HG03558 (cell line): ENCODE measurements at regions not wholly inside any gene's neighbourhood (a gene's known extent, or its start where the extent isn't known, plus 50 kb on each side); places are given as distances from the start of the nearest gene placed in this dataset.
"Not testable (repeated sequence)": the region's sequence is repeated elsewhere in the genome, so short reads cannot be mapped to it uniquely, and the experiment has no call there.

Experiments used
- ATAC-seq: cut with Tn5 transposase; IDR thresholded peaks from one replicate; pipeline ENCODE4 v1.9.1; 2021; ENCODE audit warnings: moderate number of reproducible peaks; ENCODE audit not compliant: unreplicated experiment; ENCODE audit errors: extremely low read depth

DNA sequence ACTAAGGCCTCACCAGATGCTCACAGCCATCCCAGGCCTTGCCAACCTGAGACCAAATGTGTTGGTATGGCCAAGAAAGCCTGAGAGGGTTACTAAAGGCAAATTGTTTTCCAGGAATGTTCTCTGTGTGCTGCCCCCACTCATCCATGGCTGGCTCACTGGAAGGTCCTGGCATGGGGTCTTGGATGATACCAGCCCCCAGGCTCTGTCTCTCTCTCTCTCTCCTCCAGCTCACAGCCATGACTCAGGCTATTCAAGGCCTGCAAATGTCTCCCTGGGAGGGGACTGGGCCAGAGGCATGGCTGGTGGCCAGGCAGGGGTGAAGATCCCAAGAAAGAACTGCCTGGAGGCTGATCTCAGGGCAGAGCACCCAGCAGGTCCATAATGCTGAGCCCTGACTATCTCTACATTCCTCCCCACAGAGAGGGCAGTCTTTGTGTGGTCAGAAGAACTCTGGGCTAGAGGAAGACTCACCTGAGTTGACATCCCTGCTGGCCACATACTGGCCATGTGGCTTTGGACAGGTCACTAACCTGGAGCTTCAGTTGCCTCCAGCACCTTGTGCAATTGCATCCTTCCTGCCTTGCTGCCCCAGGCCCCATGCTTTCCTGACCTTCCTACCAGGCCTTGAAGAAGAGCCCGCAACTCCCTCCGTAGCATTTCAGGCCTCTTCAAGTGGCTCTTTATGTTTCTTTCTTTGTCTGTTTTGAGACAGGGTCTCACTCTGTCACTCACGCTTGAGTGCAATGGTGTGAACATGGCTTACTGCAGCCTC lies 150.4 kb downstream of the ZFP36L2 start:
- no peak for ATAC-seq

DNA sequence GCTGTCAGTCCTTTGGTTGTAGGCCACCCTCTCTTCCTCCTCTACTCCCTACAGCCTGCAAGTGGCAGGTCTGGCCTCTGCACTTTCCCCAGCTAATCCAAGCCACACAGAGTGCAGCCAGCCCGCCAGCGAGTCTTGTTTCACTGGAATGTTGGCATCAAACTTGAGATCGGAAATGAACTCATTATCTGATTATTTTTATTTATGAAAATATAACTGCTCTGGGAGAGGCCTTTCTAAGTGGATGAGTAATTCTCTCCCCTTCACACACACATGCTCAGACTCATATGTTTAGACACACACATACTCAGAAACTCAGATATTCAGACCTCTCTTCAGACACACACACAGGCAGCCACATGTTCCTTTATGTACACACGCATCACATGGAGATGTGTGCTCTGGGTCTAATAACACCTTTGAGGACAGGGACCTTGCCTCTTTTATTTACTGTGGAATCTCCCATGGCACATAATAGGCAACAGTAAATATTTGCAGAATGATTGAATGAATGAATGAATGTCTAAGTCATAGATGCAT lies 151.3 kb downstream of the ZFP36L2 start:
- ATAC-seq, result no peak

DNA sequence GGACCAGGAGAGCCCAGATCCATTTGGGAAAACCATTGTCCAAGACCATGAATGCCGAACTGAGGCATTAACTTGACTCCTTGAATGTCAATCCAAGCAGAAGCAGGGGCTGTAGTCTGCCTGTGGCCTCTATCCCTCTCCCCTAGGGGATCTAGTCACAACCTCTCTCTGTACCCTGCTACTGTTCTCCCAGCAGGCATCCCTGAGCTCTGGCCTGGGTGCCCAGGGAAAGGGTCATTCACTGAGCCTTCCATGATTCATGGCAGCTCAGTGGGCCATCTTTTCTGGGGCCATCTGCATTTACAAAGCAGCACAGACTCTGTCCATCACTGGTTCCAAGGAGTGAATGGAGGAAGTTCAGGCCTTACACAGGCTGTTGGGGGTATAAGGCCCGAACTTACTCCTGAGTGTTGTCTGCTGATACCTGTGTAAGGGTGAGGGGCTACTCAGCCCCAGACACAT lies 151.8 kb downstream of the ZFP36L2 start:
- no peak for ATAC-seq

DNA sequence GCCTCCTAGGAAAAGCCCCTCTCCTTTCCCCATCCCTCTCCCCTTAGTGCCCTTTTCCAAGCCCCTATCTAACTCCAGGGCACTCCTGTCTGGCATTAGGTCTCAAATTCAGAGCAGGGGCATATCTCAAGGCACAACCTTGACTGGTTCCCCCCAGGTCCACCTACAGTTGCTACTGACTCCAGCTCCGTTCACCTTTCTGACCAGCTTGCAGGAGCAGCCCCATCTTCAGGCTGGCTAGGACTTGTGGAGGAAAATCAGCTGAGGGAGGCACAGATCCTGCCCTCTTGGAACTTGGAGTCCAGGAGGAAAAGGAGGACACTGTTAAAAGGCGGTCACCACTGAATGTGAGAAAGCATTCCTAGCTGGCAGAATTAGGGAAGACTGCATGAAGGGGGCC lies 152.4 kb downstream of the ZFP36L2 start:
- ATAC-seq, result no peak

DNA sequence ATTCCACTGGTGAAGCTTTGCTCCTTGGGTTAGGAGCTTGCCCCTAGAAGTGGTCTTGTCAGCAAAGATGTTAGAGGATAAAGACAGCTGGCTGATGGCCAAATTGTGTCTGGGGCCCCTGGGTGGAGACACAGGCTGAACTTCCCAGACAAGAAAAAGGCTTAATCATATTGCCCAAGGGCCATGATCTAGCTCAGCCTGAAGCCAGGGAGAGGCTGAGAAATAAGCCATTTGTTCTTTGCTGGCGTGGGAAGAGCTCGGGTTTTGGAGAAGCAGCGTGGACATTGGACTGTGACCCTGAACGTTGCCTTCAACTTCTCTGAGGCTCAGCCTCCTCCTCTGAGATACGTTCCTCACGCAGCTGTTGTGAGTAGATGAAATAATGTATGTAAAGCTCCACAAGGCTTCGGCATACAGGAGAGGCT lies 153.0 kb downstream of the ZFP36L2 start:
- no peak for ATAC-seq

DNA sequence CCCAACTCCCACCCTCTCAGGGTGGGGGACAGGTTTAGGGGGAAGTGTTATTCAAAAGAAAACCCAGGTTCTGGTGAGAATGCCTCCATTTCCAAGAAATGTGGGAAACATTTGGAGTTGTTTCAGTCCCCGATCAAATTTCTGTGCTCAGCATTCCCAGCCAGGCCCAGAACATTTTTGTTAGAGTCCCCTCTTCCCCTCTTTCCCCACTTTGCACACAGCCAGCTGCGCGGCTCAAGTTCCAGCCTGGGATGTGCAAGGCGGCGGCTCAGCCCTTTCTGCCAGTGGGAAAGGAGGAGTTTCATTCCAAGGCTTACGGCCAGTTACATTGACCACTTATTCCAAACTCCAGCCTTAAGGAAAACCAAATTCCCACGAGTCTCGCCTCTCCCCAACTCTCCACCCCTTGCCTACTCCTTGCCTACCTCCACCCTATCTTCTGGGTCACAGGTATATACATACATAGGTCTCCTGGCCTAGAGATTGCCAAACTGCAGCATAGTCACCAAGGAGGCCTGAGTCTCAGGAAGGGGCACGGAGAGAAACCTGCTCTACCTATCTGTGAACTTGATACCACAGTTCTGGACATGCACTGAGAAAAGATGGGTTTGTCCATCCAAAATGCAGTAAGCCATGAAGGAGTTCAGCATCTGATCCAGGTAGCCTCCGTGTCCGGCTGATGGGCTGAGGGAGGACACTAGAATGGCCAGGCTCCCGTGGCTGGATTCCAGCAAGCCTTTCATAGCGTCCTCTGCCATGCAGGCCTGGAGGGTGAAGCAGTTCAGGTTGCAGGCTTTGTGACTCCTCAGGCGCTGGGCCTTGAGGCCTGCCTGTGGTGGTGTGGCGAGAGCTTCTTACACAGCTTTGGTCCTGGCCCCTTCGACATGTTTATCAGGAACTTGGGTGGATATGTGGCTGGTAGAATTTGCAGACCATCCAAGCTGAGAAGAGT lies 154.5 kb downstream of the ZFP36L2 start:
- no peak for ATAC-seq

DNA sequence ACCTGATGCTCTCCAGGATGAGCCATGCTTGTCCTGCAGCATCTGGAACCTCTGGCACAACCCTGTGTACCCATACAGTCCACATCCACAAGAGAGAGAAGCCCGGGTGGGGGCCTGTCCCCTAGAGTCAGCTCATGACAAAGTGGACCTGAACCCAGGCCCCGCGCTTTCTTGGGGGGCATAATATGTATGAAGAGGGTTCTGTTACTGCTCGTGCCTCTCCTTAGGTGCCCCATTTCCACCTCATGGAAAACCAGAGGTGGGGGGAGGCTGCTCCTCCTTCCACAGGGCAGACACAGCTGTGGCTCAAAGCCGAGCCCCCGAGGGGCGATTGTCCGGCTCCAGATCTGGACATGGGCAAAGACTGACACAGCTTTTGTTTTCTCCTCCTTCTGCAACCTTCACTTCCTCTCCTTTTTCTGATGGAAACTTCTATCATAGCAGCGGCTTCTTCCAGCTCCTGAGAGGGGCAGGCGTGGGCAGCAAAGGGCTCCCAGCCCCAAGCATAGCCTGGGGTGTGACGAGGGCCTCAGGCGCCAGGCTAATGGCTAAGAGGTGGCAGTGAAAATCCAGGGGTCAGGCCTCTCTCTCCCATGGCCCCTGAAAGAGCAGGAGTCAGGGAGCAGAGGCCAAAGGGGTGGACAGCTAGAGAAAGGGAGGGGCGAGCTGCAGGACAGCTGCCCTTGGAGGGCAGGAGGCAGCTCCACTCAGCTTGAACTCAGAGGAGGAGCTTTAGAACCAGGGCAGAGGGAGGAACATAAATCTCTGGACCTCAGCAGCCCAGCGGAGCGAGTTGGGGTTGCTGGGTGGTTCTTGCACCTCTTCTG lies 155.5 kb downstream of the ZFP36L2 start:
- ATAC-seq, result no peak

DNA sequence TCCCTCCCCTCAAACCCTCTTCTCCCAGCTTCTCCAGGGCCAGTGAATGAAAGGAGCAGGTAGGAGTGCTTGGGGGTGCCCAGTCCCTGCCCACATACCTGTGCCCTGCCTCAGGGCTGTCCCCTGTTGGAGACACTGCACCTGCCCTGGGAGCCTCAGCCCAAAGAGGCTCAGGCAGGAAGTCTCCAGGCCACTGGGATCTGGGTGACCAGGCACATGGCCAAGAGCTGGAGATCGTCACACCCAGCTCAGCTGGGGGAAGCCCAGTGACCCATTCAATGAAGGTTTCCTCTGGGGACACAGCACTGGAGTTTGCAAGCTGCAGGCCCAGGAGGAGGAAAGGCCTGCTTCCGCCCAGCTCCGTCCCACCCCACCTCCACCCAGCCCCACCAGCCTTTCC lies 156.4 kb downstream of the ZFP36L2 start:
- no peak for ATAC-seq

DNA sequence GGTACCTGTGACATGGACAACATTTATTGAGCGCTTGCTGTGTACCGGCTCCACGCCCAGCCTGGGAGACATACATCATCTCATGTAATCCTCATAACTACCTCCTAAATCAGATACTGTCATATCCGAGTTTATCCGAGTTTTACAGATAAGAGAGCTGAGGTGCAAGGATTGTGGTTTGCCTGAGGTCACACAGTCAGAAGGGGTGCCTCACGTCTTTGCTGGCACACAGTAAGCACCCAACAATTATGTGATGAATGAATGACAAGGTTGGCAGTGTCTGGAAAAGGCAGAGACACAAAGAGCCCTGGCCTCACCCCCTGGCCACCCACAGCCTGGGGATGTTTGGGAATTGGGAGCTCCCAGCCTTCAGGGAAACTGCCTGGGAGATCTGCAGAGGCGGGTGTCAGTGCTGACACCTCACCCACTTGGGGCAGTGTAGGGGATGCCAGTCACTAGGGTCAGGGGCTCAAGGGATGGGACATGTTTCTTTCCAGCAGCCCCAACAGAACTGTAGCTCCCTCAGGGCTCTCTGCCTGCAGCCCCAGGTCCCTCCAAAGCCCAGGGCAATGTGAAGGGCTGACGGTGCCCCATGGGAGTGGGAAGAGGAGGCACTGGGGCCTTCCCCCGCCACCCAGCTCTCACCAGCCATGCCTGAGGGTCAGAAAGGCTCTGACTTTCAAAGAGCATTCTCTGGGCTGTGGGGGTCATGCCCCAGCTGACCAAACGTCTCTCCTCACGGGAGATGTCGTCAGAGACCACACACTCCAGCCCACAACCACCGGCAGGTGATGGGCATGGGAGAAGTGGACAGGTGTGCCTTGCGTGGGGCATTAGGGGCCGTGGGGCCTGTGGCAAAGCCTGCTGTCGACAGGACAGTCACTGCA lies 157.5 kb downstream of the ZFP36L2 start:
- ATAC-seq, result no peak

DNA sequence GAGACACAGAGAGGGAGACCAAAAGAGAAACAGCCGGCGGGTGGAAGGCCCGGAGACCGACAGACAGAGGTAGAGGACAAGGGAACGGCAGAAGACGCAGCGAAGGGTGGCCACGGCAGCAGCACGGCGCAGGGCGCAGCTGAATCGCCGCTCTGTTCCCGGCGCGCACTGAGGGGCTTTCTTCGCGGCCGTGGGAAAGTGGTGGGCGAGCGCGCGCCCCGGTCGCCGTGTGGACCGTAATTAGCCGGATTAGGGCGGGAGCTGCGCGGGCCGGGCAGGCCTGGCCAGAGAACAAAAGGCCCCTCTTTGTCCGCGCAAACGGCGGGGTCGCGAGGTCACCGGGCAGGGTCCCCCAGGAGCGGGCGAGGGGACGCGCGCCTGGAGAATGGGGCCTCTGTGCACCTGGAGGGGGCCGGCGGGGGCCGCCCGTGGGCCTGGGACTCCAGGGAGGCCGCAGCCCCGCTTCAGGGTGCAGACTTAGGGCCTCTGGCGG lies 158.3 kb downstream of the ZFP36L2 start:
- no peak for ATAC-seq

DNA sequence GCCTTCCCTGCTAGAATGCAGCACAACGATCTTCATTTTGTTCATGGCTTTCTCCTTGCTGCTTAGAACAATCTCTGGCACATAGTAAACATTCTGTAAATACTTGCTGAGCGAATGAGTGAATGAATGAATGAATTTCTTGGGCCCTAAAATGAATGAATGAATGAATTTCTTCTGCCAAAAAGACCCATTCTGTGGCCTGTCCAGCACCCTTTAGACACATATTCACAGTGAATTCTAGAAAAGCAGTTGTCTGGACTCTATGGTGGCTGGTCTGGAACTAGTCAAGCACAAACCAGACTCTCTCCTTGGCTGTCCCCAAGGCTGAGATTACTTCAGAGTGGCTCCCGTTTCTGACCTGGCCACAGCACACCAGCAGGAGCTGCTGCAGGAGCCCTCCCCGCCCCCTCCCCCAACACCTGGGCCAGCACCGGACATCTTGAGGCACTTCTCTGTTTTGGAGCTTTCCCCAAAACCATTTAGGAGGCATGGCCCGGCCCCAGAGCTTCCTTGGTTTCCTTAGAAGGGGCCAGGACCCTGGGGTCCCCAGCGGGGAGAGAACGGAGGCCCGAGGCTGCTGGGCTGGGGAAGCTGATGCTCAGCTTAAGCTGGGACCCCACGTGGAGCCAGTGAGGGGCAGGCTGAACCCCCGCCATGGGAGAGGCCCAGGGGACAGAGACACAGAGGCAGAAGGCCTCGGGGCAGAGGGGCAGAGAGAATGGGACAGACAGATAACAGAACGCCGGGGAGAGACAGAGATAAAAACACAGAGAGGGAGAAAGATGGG lies 159.0 kb downstream of the ZFP36L2 start:
- ATAC-seq, result no peak

DNA sequence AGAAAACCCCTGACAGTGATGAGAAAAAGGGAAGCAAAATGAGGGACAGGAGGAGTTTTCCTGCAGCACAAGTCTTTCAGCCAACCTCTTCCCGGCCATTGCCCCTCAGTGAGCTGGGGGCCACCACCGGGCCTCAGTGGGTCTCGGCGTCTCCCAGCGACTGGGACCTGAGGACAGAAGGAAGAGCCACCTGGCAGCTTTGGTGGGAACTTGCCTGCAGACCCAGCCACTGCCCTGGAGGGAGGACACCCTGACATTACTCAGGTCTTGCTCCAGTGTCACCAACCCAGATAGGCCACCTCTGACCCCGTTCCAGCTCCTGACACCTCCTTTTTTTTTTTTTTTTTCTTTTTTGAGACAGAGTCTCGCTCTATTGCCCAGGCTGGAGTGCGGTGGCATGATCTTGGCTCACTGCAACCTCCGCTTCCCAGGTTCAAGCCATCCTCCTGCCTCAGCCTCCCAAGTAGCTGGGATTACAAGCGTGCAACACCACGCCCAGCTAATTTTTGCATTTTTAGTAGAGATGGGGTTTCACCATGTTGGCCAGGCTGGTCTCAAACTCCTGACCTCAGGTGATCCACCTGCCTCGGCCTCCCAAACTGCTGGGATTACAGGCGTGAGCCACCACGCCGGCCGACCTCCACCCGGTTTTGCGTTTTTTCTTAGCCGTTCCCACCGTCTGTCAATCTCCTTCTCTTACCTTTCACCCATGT lies 159.7 kb downstream of the ZFP36L2 start:
- not testable (repeated sequence) for ATAC-seq

DNA sequence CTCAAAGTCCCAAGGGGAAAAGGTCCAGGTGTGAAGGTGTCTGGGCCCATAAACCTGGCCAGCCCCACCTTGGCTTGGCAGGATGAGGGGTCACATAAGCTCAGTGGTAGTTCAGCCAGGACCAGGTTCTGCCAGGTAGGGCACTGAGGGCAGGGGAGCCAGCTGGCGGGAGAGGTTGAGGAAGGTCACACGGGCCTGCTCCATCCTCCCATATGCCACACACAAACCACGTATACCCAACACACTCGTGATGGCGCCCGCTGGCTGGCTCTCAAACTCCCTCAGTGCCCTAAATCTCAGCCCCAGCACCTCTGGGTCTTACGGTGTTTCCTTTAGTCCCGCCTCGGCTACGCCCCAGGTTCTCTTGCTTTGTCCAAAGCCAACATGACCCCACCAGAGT lies 160.5 kb downstream of the ZFP36L2 start:
- no peak for ATAC-seq

DNA sequence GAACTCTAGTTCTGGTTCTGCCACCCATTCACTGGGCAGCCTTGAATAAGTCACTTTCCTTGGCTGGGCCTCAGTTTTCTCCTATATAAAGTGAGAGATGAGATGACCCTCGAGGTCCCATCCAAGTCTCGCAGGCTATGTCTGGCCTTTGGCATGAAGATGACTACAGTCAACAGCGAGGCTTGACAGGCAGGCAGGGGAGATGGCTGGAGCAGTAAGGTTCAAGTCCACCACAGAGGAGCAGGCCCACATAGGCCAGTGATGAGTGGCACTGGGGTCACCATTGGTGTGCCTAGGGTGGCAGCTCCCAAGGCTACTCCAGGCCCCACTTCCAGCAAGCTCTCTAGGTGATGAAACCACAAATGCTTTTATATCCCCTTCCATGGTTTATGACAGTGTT lies 161.4 kb downstream of the ZFP36L2 start:
- ATAC-seq, result no peak

DNA sequence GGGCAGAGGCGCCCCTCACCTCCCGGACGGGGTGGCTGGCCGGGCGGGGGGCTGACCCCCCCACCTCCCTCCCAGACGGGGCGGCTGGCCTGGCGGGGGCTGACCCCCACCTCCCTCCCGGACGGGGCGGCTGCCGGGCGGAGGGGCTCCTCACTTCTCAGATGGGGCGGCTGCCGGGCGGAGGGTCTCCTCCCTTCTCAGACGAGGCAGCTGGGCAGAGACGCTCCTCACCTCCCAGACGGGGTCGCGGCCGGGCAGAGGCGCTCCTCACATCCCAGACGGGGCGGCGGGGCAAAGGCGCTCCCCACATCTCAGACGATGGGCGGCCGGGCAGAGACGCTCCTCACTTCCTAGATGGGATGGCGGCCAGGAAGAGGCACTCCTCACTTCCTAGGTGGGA lies 163.3 kb downstream of the ZFP36L2 start:
- not testable (repeated sequence) for ATAC-seq

DNA sequence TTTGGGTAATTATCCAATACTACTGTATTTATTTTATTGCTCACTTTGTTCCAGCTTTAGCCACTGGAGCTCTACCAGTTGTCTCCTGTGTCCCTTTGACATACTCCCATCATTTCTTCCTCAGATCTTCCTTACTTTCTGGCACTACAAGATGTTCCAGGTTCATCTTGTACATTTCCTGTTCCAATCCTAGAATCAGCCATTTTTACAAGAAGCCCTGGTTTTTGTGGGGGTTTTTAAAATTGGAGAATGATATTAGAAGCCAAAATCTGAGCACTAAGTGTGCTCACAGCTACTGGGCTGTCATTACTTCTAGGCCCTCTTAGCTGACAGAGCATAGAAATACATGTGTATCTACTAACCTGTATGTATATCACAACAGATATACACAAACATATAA lies 164.3 kb downstream of the ZFP36L2 start:
- no peak for ATAC-seq

DNA sequence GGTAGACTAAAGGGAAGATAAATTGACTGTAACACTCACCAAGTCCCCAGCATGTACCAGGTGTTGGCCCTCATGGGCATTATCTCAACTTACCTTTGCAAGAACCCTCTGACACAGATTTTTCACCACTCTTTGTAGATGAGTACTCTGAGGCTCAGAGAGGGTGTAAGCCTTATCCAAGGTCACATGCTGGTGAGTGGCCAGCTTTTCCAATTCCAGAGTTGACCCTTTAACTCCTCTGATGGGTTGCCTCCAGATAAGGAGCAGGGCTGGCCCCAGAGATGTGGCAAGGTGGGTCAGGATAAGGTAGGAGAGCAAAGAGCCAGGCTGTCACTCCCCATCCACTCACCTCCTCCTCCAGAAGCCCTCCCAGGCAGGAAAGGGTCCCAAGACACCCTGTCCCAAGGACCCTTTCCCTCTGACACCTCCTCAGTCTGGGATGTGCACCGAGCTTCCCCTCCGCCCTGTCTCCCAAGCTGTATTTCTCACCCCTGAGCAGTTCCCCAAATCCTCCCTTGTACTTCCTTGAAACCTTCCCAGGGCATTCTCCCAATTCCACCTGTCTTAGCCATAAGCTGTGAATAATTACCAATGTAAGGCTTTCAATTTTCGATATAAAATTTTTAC lies 165.9 kb downstream of the ZFP36L2 start:
- ATAC-seq, result no peak
